ENCODE measurements at regions not wholly inside any gene's neighbourhood (a gene's known extent, or its start where the extent isn't known, plus 50 kb on each side); places are given as distances from the start of the nearest gene placed in this dataset.

DNA sequence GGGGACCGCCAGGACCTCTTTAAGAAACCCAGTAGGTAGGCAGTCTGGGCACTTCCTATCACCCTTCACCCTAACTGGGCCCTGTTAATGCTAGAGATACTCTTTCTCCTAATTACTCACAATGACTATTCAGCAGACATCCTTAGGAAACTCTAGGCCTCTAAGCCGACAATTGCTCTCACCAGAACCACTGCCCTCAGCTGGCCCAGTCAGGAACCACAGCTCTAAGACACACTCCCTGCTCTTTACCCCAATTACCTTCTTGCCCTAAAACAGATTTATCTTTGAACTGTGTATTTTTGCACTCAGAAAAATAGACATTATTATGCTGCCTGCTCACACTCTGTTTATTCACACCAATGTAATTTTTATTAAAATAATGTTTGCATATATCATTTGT, 432.6 kb upstream of the SLC30A5 start:
- TF ChIP-seq POLR2A (IDR thresholded peaks at IDR 0.05; ENCODE audit: low read length) (no peak), GATA1 (IDR thresholded peaks at IDR 0.05; ENCODE audit: low read depth, low read length) (no peak)
